ENCODE measurements at regions not wholly inside any gene's neighbourhood (a gene's known extent, or its start where the extent isn't known, plus 50 kb on each side); places are given as distances from the start of the nearest gene placed in this dataset.

DNA sequence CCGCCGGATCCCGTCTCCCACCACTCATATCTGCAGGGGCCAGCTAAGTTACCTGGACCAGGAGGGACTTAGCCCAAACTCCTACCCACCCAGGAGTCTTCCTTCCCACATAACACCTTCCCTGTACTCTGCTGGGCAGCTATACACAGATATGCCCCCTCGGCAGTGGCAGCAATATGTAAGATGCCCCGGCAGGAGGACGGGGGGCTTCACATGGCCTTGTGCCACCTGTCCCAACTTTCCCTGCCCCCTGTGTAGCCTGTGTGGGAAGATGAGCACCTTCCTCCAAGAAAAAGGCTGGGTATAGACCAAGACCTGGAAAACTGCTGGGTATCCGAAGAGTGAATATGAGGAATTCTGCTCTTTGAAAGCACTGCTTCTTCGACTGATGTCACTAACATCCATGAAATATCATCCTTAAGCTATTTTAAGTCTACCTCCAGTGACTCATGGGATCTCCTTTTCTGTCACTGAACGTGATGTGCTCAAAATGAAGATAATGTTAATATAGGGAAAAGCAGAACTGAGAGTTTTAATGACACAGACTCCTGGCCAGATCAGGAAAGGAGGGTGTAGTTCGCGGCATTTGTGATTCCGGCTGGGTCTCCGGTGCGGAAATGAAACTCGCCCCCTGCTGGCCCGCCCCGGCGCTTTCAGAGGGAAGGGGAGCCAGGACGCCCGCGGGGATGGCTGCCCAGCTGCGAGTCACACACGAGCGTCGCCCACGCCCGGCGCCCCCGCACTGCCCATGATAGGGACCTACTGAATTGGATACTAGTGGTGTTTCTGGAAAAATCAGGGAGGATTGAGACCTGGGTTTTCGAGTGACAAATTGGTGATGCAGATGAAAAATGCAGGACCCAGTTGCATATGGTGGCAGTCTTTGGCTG is 256.9 kb upstream of the NFE2L3 start:
- peaks cover 20% of the 10 kb centered on the region for H3K27me3 Mint-ChIP-seq
- H3K36me3 Mint-ChIP-seq = no peaks in the 10 kb centered on the region
- H3K4me1 Mint-ChIP-seq = peaks cover 26% of the 10 kb centered on the region
- POLR2A ChIA-PET = interaction anchor here (0.6 to 1.8 kb wide), 4 partner anchors 165 to 305 kb away, joined by 3 to 4 read pairs (median 3); partner anchors contain the start of gene HNRNPA2B1
- H3K27ac Mint-ChIP-seq = no peak overlapping the region
- H3K9me3 Mint-ChIP-seq = no peaks in the 10 kb centered on the region
- peak; percentile 65 for ATAC-seq (ENCODE audit: low read depth)
- peak; percentile 76 for DNase-seq
- H3K4me3 Mint-ChIP-seq = peak overlapping the region; percentile 64

- Mint-ChIP-seq H3K4me3 (peak overlapping the region; percentile 64), H3K27me3 (peaks cover 20% of the 10 kb centered on the region), H3K9me3 (no peaks in the 10 kb centered on the region), H3K4me1 (peaks cover 26% of the 10 kb centered on the region), H3K27ac (no peak overlapping the region), H3K36me3 (no peaks in the 10 kb centered on the region)
- ATAC-seq (ENCODE audit: low read depth) (no peak), DNase-seq (no peak)
- POLR2A ChIA-PET = interaction anchor here (1.8 kb wide), 1 partner anchor 304 kb away, joined by 4 read pairs; the partner anchor contains the start of gene HNRNPA2B1
Measured at GRCh38 chr7:25895792-25896171, 256.2 kb upstream of the NFE2L3 start.

- Mint-ChIP-seq H3K27ac (no peak overlapping the region), H3K9me3 (no peaks in the 10 kb centered on the region), H3K4me1 (peaks cover 26% of the 10 kb centered on the region), H3K4me3 (no peak overlapping the region), H3K27me3 (peaks cover 11% of the 10 kb centered on the region), H3K36me3 (no peaks in the 10 kb centered on the region)
- ATAC-seq (ENCODE audit: low read depth) (no peak), DNase-seq (no peak)
- POLR2A ChIA-PET = interaction anchor here (1.1 kb wide), 1 partner anchor 469 kb away, joined by 3 read pairs; no protein-coding TSS in a partner anchor
Measured at GRCh38 chr7:25897261-25897782, 254.7 kb upstream of the NFE2L3 start.

- no peak overlapping the region for H3K4me3 Mint-ChIP-seq
- H3K27ac Mint-ChIP-seq = no peak overlapping the region
- peaks cover 16% of the 10 kb centered on the region for H3K27me3 Mint-ChIP-seq
- H3K4me1 Mint-ChIP-seq = peaks cover 5% of the 10 kb centered on the region
- POLR2A ChIA-PET = no interaction called here
- H3K9me3 Mint-ChIP-seq = no peaks in the 10 kb centered on the region
- no peaks in the 10 kb centered on the region for H3K36me3 Mint-ChIP-seq
- no peak for ATAC-seq (ENCODE audit: low read depth)
- DNase-seq = no peak
Measured at GRCh38 chr7:25900245-25900644, 251.8 kb upstream of the NFE2L3 start.

DNA sequence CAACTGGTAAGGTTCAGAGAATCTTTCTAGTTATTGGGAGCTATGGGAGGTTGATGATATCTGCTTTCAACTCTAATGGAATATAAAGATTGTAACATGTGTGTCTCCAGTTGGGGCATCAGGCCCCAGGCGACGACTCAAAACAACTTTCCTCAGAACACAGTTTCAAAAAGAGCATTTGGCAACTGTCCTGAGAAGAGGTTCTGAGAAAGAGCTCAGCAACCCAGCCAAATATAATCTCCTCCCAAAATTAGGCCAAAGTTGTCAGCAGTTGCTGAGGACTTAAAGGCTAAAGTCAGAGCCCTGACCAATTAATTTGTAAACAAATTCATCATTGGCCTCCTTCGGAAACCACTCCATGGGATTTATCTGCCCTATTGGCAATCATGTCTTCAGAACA is 251.1 kb upstream of the NFE2L3 start:
- POLR2A ChIA-PET = no interaction called here
- Mint-ChIP-seq H3K4me1 (peaks cover 3% of the 10 kb centered on the region), H3K27ac (no peak overlapping the region), H3K9me3 (no peaks in the 10 kb centered on the region), H3K4me3 (no peak overlapping the region), H3K27me3 (peaks cover 15% of the 10 kb centered on the region), H3K36me3 (no peaks in the 10 kb centered on the region)
- ATAC-seq (ENCODE audit: low read depth) (no peak), DNase-seq (no peak)

DNA sequence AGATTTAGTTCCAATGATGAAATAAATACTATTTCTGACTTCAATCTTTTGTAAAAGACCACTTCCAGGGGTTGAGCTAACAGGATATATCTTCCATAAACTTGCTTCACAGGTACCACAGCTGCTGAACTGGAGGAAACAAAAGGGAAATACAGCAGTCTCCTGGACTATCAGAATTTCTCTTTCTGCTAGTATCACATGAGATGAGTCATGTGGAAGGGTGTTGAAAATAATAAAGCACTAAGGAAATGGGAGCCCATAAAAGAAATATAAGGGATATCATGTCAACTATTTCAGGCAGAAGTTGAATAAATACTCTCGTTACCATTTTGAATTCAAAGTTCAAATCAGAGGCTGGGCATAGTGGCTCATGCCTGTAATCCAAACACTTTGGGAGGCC is 250.3 kb upstream of the NFE2L3 start:
- POLR2A ChIA-PET = interaction anchor here (0.7 kb wide), 1 partner anchor 619 kb away, joined by 3 read pairs; no protein-coding TSS in a partner anchor
- H3K36me3 Mint-ChIP-seq = no peaks in the 10 kb centered on the region
- H3K27ac Mint-ChIP-seq = no peak overlapping the region
- peaks cover 13% of the 10 kb centered on the region for H3K27me3 Mint-ChIP-seq
- peaks cover 3% of the 10 kb centered on the region for H3K4me1 Mint-ChIP-seq
- no peak overlapping the region for H3K4me3 Mint-ChIP-seq
- H3K9me3 Mint-ChIP-seq = no peaks in the 10 kb centered on the region
- DNase-seq (no peak), ATAC-seq (ENCODE audit: low read depth) (no peak)

DNA sequence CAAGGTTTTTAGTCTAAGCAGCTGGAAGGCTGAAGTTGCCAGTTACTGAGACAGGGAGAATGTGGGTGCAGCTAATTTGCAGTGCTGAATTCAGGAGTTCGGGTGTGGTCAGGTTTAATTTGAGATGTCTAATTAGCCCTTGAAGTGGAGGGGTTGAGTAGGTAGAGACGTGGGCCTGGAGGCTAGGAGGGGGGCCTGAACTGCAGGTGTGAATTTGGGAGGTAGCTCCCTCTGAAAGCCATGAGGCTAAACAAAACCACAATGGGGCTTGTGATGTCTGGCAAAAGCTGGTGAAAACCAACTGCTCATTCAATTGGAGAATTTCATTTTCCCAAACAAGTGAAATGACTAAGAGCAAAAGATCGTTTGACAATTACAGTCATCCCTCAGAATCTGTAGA is 246.0 kb upstream of the NFE2L3 start:
- no peak for ATAC-seq (ENCODE audit: low read depth)

DNA sequence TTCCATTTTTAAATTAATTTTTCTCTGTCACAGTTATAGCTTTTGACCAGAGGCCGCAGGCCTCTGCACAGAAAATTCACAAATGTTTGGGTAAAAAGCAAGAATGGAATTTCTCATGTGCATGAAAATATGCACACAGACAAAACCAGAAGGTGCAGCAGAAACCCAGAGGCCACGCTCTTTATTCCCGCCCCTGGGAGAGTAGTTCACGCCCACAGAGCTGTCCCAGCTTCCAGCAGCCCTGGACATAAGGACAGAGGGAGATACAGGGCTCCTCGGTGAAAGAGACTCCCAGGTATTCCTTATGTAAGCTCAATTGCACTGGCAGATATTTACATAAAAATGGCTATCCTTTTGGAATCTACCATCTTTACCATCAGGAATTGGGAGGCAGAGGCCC is 245.2 kb upstream of the NFE2L3 start:
- ATAC-seq (ENCODE audit: low read depth) = no peak
- no peak for DNase-seq
- POLR2A ChIA-PET = no interaction called here
- no peak overlapping the region for H3K4me3 Mint-ChIP-seq
- no peaks in the 10 kb centered on the region for H3K9me3 Mint-ChIP-seq
- H3K27ac Mint-ChIP-seq = no peak overlapping the region
- H3K27me3 Mint-ChIP-seq = peaks cover 5% of the 10 kb centered on the region
- no peaks in the 10 kb centered on the region for H3K36me3 Mint-ChIP-seq
- peaks cover 3% of the 10 kb centered on the region for H3K4me1 Mint-ChIP-seq

More for the DNA sequence above, 246.0 kb upstream of the NFE2L3 start:
- Mint-ChIP-seq H3K27ac (no peak overlapping the region), H3K4me1 (peaks cover 3% of the 10 kb centered on the region), H3K4me3 (no peak overlapping the region), H3K9me3 (no peaks in the 10 kb centered on the region), H3K27me3 (peaks cover 5% of the 10 kb centered on the region), H3K36me3 (no peaks in the 10 kb centered on the region)
- POLR2A ChIA-PET = no interaction called here
- no peak for DNase-seq

GRCh38 chr7:25907214-25907613 is 244.8 kb upstream of the NFE2L3 start:
- POLR2A ChIA-PET = no interaction called here
- Mint-ChIP-seq H3K4me1 (peaks cover 3% of the 10 kb centered on the region), H3K27ac (no peak overlapping the region), H3K36me3 (no peaks in the 10 kb centered on the region), H3K27me3 (peaks cover 5% of the 10 kb centered on the region), H3K4me3 (no peak overlapping the region), H3K9me3 (no peaks in the 10 kb centered on the region)
- no peak for ATAC-seq (ENCODE audit: low read depth)
- DNase-seq = no peak

DNA sequence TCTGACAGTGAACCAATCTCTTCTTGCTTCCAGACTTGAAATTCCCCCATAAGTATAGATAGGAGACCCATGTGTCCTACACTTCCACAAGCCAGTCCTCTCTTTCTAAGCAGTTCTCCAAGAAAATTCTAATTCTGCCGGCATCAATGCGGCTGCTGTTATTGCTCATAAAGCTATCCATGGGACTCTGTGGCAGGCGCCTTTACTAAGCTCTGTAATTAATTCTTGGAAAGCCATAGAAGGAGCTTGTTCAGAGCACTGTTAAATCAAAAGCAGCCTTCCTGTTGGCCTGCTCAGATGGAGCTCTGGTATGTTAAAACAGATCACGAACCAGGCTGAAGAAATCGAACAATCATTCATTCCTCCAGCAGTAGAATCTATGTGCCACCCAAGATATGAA is 244.3 kb upstream of the NFE2L3 start:
- peaks cover 3% of the 10 kb centered on the region for H3K4me1 Mint-ChIP-seq
- no peaks in the 10 kb centered on the region for H3K36me3 Mint-ChIP-seq
- no peaks in the 10 kb centered on the region for H3K9me3 Mint-ChIP-seq
- ATAC-seq (ENCODE audit: low read depth) (no peak), DNase-seq (no peak)
- no peak overlapping the region for H3K4me3 Mint-ChIP-seq
- peaks cover 5% of the 10 kb centered on the region for H3K27me3 Mint-ChIP-seq
- POLR2A ChIA-PET = no interaction called here
- H3K27ac Mint-ChIP-seq = no peak overlapping the region

DNA sequence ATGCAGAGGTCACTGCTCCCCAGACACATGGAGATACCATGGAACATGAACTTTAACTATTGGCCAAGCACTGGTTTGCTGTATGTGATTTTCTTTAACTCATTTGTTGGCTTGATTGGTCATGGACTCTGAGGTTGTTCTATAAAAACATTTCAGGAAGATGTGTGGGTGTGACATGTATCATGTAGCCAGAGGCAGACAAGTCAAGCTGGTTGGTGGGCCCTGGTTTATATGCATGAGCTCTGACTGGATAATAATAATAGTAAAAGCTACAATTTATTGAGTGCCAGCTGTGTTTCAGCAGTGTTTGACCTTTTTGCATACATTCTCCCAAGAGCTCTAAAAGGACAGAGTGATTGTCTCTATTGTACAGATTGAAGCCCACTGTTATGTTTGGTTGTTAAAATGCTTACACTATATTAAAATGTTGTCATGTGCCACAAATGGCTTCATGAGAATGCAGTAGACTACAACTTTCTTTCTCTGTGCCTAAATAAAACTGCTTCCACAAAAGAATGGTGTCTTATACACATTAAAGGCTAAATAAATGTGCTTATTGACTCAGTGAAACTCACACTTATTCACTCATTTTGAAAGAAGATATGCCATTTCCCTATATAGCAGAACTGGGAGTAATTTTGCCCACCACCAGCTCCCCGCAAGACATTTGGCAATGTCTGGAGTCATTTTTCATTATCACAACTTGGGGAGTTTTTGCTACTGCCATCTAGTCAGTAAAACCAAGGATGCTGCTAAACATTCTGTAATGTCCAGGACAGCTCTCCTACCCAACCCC is 243.6 kb upstream of the NFE2L3 start:
- POLR2A ChIA-PET = no interaction called here
- H3K9me3 Mint-ChIP-seq = no peaks in the 10 kb centered on the region
- no peak overlapping the region for H3K27ac Mint-ChIP-seq
- peaks cover 5% of the 10 kb centered on the region for H3K4me1 Mint-ChIP-seq
- peaks cover 5% of the 10 kb centered on the region for H3K27me3 Mint-ChIP-seq
- no peak for DNase-seq
- ATAC-seq (ENCODE audit: low read depth) = no peak
- no peak overlapping the region for H3K4me3 Mint-ChIP-seq
- H3K36me3 Mint-ChIP-seq = no peaks in the 10 kb centered on the region

- POLR2A ChIA-PET = no interaction called here
- no peak for ATAC-seq (ENCODE audit: low read depth)
Measured at GRCh38 chr7:25911738-25912607, 240.0 kb upstream of the NFE2L3 start.

More at GRCh38 chr7:25911738-25912607, 240.0 kb upstream of the NFE2L3 start:
- Mint-ChIP-seq H3K9me3 (no peaks in the 10 kb centered on the region), H3K4me1 (peaks cover 6% of the 10 kb centered on the region), H3K27me3 (peaks cover 4% of the 10 kb centered on the region), H3K27ac (no peak overlapping the region), H3K4me3 (no peak overlapping the region), H3K36me3 (no peaks in the 10 kb centered on the region)
- DNase-seq = no peak

All from activated naive CD8-positive, alpha-beta T cell treated with anti-CD3 and anti-CD28 coated beads, Interleukin-2, amount 10 ng/mL, durations not matched to agents 7 days and 5 days (primary cell).